SK-N-MC (cell line): ENCODE measurements at regions not wholly inside any gene's neighbourhood (a gene's known extent, or its start where the extent isn't known, plus 50 kb on each side); places are given as distances from the start of the nearest gene placed in this dataset.

Experiments used
- EZH2 ChIP-seq: fragments of 200-600 bp; sonication (generic); IDR thresholded peaks from one replicate; pipeline ENCODE4 v1.6.1; 2017; ENCODE audit warnings: antibody characterized with exemption
- POLR2AphosphoS5 ChIP-seq: IDR thresholded peaks from 2 replicates; pipeline ENCODE4 v1.6.1; 2012; ENCODE audit warnings: mild to moderate bottlenecking, low read depth, low read length, borderline replicate concordance

GRCh38 chr21:26783466-26784195 lies 61.6 kb downstream of the ADAMTS1 start:
- TF ChIP-seq POLR2AphosphoS5: no peak
- TF ChIP-seq EZH2: no peak
